ENCODE measurements at regions not wholly inside any gene's neighbourhood (a gene's known extent, or its start where the extent isn't known, plus 50 kb on each side); places are given as distances from the start of the nearest gene placed in this dataset.
"Not testable (repeated sequence)": the region's sequence is repeated elsewhere in the genome, so short reads cannot be mapped to it uniquely, and the experiment has no call there.

DNA sequence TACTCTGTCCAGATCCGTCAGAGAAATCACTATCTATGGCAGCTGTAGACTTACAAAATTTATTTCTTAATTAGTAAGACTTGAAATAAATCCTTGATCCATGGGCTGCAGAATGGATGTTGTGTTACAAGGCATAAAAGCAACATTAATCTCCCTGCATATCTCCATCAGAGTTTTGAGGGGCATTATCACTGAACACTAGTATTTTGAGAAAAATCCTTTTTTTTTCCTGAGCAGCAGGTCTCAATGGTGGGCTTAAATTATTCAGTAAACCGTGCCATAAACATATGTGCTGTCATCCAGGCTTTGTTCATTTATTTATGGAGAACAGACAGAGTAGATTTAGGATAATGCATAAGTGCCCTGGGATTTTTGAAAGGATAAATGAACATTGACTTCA, 457.9 kb upstream of the CTSO start:
- DNase-seq (ENCODE audit: low read depth, low spot score) = no peak

- no peak for DNase-seq (ENCODE audit: low read depth, low spot score)
Observed at GRCh38 chr4:156408749-156409148, 455.1 kb upstream of the CTSO start.

DNA sequence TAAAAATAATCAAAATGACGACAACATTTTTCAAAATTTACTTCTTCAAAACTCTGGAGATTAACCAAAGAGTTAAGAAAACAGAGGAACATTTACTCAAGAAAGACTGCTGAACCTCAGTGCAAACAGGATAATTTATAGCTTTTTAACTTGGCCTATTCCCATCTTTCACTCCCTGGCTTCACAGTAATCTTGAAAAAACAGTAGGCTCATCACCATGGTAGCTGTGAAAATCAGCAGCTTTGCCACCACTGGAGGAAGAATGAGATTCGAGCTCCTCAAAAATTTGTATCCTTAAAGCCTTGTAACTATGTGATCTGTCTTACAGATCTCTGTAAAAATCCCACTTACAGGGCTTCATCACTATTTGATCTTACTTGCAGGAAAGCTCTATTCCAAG, 447.7 kb upstream of the CTSO start:
- no peak for DNase-seq (ENCODE audit: low read depth, low spot score)

DNA sequence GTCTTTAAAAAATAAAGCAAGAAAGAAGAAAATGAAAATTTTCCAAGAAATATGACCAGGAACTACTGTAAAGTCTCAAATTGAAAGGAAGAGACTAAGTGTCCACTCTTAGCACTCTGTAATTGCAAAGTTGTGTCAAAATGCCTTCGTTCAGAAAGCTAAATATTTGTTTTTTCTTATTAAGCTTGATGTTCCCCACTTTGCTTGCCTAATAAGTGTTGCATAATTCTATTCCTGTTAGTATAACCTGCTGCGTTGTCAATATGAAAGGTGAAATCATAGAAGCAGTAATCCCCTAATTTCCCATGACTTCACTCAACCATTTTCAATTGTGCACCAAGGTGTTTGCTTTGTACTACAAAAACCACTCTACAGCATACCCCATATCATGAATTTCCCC, 442.9 kb upstream of the CTSO start:
- no peak for DNase-seq (ENCODE audit: low read depth, low spot score)

DNA sequence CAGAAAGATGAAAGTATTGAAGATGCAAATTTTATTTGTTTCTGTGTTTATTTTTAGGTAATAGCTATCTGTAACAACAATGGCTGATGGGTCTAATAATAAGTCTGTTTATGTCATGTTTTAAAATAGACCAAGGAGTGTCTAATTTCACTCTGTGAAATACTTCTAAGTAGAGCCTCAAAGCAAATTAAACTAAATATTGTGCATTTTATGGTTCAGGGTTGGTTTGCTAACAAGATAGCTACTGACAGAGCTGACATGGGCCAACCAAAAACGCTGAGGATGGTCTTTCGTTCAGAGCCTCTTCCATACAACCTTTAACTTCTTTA, 437.6 kb upstream of the CTSO start:
- no peak for DNase-seq (ENCODE audit: low read depth, low spot score)

GRCh38 chr4:156390599-156391324, 437.1 kb upstream of the CTSO start:
- DNase-seq (ENCODE audit: low read depth, low spot score) = no peak

GRCh38 chr4:156388826-156389225, 435.2 kb upstream of the CTSO start:
- no peak for DNase-seq (ENCODE audit: low read depth, low spot score)

DNA sequence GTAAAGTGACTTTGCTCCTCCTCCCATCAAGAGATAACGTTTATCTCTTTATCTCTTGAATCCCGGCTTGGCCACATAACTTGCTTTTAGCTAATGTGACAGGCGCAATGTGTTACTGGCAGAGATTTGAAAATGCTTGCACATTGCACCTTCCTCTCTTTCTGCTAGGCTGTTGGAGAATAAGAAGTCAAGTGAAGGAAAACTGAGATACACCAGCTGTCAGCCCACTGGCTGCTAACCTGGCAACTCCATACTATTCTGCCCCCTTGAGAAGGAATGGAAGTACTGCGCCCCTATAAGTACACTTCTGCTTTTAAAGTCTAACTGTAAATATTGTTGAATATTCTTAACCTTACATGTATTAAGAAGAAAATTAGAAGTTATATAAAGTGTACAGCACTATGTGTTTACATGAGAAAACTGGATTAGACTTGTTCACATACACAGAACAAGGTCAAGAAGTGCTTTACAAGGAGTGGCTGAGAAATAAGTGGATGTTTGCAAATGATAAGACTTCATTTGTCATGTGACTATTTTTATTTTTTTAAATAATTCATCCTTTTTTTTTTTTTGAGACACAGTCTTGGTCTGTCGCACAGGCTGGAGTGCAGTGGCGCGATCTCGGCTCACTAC, 424.5 kb upstream of the CTSO start:
- DNase-seq (ENCODE audit: low read depth, low spot score) = no peak

- DNase-seq (ENCODE audit: low read depth, low spot score) = no peak
Observed at GRCh38 chr4:156377036-156377710, 423.5 kb upstream of the CTSO start.

- DNase-seq (ENCODE audit: low read depth, low spot score) = no peak
Observed at GRCh38 chr4:156374894-156375293, 421.2 kb upstream of the CTSO start.

GRCh38 chr4:156374069-156374468, 420.4 kb upstream of the CTSO start:
- DNase-seq (ENCODE audit: low read depth, low spot score) = no peak

DNA sequence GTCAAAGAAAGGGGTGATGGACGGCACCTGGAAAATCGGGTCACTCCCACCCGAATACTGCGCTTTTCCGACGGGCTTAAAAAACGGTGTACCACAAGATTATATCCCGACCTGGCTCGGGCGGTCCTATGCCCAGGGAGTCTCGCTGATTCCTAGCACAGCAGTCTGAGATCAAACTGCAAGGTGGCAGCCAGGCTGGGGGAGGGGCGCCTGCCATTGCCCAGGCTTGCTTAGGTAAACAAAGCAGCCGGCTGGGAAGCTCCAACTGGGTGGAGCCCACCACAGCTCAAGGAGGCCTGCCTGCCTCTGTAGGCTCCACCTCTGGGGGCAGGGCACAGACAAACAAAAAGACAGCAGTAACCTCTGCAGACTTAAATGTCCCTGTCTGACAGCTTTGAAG, 413.8 kb upstream of the CTSO start:
- DNase-seq (ENCODE audit: low read depth, low spot score) = not testable (repeated sequence)

GRCh38 chr4:156362581-156362980, 408.9 kb upstream of the CTSO start:
- DNase-seq (ENCODE audit: low read depth, low spot score) = no peak

DNA sequence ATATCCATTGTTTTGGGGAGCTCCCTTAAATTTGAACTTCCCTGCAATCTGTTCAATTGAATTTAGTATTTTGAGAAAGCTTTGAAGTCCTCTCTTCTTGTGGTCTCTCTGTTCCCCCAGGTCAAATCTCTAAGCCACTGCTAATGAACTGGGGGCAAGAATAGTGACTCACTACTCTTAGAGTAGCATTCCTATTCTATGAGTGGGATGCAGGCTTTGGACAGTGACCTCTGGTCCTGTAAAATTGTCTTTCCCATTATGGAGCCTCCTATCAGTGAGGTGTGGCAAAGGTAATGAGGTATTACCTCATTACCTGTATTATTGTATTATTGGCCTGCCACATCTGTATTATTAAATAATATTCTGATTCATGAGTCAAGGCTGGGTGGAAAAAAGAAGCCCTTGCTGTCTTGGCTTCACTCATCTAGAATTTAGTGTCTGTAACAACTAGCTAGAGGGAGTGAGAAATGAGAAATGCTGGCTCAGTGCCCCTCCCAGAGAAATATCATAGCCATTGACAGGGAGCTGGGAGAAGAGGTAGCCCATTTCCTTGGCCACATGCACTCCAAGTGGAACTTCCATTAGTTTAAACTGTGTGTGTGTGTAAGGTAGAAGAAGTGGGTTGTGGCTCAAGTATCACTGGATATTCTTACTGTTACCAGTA, 393.9 kb upstream of the CTSO start:
- no peak for DNase-seq (ENCODE audit: low read depth, low spot score)

- DNase-seq (ENCODE audit: low read depth, low spot score) = no peak
Observed at GRCh38 chr4:156346959-156347385, 393.3 kb upstream of the CTSO start.

DNA sequence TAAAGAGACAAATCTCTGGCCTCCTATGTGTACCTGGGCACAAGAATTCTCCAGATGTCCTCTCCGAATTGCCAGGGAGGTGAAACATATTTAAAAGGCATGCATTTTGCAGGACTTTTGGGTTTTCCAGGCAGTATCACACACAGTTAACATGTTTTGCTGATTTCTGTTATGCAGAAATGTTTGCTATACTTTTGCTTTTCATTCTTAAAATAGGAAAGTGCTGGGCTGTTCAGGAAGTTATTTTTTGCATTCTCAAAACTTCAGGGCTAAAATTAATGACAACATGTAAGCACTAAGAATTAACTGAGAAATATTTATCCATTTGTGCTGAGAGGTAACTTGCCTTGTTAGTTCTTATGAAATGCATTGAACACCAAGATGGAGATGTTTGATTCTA, 390.7 kb upstream of the CTSO start:
- no peak for DNase-seq (ENCODE audit: low read depth, low spot score)

- DNase-seq (ENCODE audit: low read depth, low spot score) = no peak
Observed at GRCh38 chr4:156336511-156336910, 382.8 kb upstream of the CTSO start.

GRCh38 chr4:156335721-156336120, 382.1 kb upstream of the CTSO start:
- DNase-seq (ENCODE audit: low read depth, low spot score) = no peak

DNA sequence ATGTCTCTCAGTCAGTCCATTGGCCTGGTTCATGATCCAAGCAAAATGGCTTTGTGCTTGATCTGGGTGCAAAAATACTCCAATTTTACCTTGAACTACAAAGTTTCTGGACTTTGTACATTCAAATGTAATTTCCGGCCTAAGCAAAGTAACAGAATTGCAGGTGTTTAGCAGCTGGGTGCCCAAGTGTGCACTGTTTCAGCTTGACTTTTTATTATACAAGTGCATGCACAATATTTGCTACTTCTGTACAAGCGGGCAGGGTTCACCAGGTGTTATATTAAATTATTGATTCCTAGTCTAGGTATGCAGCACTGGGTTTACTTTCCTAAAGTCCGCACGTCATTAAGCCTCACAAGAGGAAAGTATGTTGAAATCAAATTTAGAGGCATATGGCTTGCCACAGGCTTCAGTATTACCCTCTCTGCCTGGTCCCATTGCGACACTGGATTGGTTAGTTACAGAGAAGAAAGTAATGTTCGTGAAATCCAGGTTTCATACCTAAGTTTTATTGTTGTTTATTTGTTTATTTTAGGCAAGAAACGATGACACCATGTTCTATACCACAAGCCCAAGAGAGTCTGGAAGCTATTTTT, 376.9 kb upstream of the CTSO start:
- no peak for DNase-seq (ENCODE audit: low read depth, low spot score)

DNA sequence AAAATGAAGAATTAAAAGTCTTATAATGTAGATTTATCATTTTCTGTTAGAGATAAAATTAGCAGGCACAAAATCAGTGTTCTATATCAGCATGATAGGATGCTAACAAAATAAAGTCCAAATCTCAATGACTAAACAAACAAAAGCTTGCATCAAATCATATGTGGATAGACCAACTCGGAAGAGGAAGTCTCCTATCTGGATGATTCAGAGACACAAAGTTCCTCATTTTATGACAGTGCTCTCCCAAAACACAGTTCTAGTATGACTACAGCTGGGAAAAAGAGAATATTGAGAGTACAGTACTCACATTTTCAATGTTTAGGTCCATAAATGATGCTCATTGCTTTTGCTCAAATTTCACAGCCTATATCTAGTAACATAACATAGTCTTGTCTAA, 376.1 kb upstream of the CTSO start:
- DNase-seq (ENCODE audit: low read depth, low spot score) = no peak

- no peak for DNase-seq (ENCODE audit: low read depth, low spot score)
Observed at GRCh38 chr4:156328882-156329281, 375.2 kb upstream of the CTSO start.

DNA sequence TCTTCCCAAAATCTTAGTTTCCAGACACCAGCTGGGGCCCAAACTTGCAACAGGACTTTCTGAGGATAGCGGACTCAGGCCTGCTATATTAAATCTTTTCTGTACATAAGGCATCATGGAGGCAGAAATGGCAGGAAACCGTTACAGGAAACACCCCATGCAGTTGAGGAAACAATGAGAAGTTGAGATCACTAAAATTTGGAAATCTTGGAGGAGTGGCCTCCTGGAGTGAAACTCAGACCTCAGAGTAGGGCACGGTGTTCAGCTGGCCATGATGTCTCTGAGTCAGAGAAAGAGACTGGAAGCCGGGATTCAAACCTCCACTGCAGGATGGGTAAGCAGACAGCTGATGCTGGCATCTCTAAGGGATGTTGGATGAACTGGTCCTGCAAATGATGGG, 372.6 kb upstream of the CTSO start:
- DNase-seq (ENCODE audit: low read depth, low spot score) = no peak
